ENCODE measurements at regions not wholly inside any gene's neighbourhood (a gene's known extent, or its start where the extent isn't known, plus 50 kb on each side); places are given as distances from the start of the nearest gene placed in this dataset.

- in situ Hi-C loops (cut with MboI; ENCODE audit: low sequenced_read_pairs, unreplicated experiment), result no loop called here
- DNase-seq (ENCODE audit: low spot score), result no peak
Observed at GRCh38 chr3:43965656-43966055, 274.9 kb downstream of the ABHD5 start.

GRCh38 chr3:43966126-43966525, 275.4 kb downstream of the ABHD5 start:
- TF ChIP-seq CTCF (IDR thresholded peaks at IDR 0.05; ENCODE audit: borderline replicate concordance, control extremely low read depth, extremely low read depth, insufficient read depth, missing control alignments), result no peak
- in situ Hi-C loops (cut with MboI; ENCODE audit: low sequenced_read_pairs, unreplicated experiment), result no loop called here
- DNase-seq (ENCODE audit: low spot score), result no peak

More at GRCh38 chr3:43965656-43966055, 274.9 kb downstream of the ABHD5 start:
- no peak for TF ChIP-seq CTCF (IDR thresholded peaks at IDR 0.05; ENCODE audit: borderline replicate concordance, control extremely low read depth, extremely low read depth, insufficient read depth, missing control alignments)

GRCh38 chr3:43966530-43966929, 275.2 kb upstream of the TOPAZ1 start:
- no peak for DNase-seq (ENCODE audit: low spot score)
- in situ Hi-C loops (cut with MboI; ENCODE audit: low sequenced_read_pairs, unreplicated experiment), result no loop called here
- TF ChIP-seq CTCF (IDR thresholded peaks at IDR 0.05; ENCODE audit: borderline replicate concordance, control extremely low read depth, extremely low read depth, insufficient read depth, missing control alignments), result no peak

GRCh38 chr3:43968465-43968864, 273.2 kb upstream of the TOPAZ1 start:
- TF ChIP-seq CTCF (IDR thresholded peaks at IDR 0.05; ENCODE audit: borderline replicate concordance, control extremely low read depth, extremely low read depth, insufficient read depth, missing control alignments), result no peak

GRCh38 chr3:43969944-43970343, 271.7 kb upstream of the TOPAZ1 start:
- in situ Hi-C loops (cut with MboI; ENCODE audit: low sequenced_read_pairs, unreplicated experiment), result no loop called here
- no peak for DNase-seq (ENCODE audit: low spot score)
- no peak for TF ChIP-seq CTCF (IDR thresholded peaks at IDR 0.05; ENCODE audit: borderline replicate concordance, control extremely low read depth, extremely low read depth, insufficient read depth, missing control alignments)

More at GRCh38 chr3:43968465-43968864, 273.2 kb upstream of the TOPAZ1 start:
- in situ Hi-C loops (cut with MboI; ENCODE audit: low sequenced_read_pairs, unreplicated experiment), result no loop called here
- no peak for DNase-seq (ENCODE audit: low spot score)

- in situ Hi-C loops (cut with MboI; ENCODE audit: low sequenced_read_pairs, unreplicated experiment), result no loop called here
- DNase-seq (ENCODE audit: low spot score), result no peak
- TF ChIP-seq CTCF (IDR thresholded peaks at IDR 0.05; ENCODE audit: borderline replicate concordance, control extremely low read depth, extremely low read depth, insufficient read depth, missing control alignments), result no peak
Observed at GRCh38 chr3:43970351-43970750, 271.3 kb upstream of the TOPAZ1 start.

GRCh38 chr3:43970920-43971319, 270.8 kb upstream of the TOPAZ1 start:
- in situ Hi-C loops (cut with MboI; ENCODE audit: low sequenced_read_pairs, unreplicated experiment), result no loop called here
- TF ChIP-seq CTCF (IDR thresholded peaks at IDR 0.05; ENCODE audit: borderline replicate concordance, control extremely low read depth, extremely low read depth, insufficient read depth, missing control alignments), result no peak
- no peak for DNase-seq (ENCODE audit: low spot score)
